Stimulated activated CD8-positive, alpha-beta memory T cell treated with anti-CD3 and anti-CD28 coated beads, Interleukin-7, amount 100 ng/mL, for 1 hour (primary cell): ENCODE measurements at regions not wholly inside any gene's neighbourhood (a gene's known extent, or its start where the extent isn't known, plus 50 kb on each side); places are given as distances from the start of the nearest gene placed in this dataset.
"Not testable (repeated sequence)": the region's sequence is repeated elsewhere in the genome, so short reads cannot be mapped to it uniquely, and the experiment has no call there.

Experiments used
- DNase-seq, 2 donors: peaks; one replicate each; pipeline ENCODE4 v3.0.0-alpha.2; 2020; ENCODE audit warnings: low read depth in 2 of 2

- DNase-seq: no peak
Observed at GRCh38 chr6:102774326-102774725, 1380.8 kb downstream of the GRIK2 start.

- DNase-seq: no peak
Observed at GRCh38 chr6:102773636-102774035, 1380.1 kb downstream of the GRIK2 start.

GRCh38 chr6:102766963-102767362 lies 1373.5 kb downstream of the GRIK2 start:
- DNase-seq: no peak

- no peak for DNase-seq
Observed at GRCh38 chr6:102764317-102764716, 1370.8 kb downstream of the GRIK2 start.

- DNase-seq: no peak
Observed at GRCh38 chr6:102763891-102764290, 1370.4 kb downstream of the GRIK2 start.

GRCh38 chr6:102761872-102762271 lies 1368.4 kb downstream of the GRIK2 start:
- no peak for DNase-seq

- DNase-seq: no peak
Observed at GRCh38 chr6:102759415-102759814, 1365.9 kb downstream of the GRIK2 start.

- not testable (repeated sequence) for DNase-seq
Observed at GRCh38 chr6:102758536-102758935, 1365.0 kb downstream of the GRIK2 start.

- no peak for DNase-seq
Observed at GRCh38 chr6:102749210-102749971, 1355.9 kb downstream of the GRIK2 start.

- no peak for DNase-seq
Observed at GRCh38 chr6:102746941-102747340, 1353.4 kb downstream of the GRIK2 start.

GRCh38 chr6:102742754-102743356 lies 1349.3 kb downstream of the GRIK2 start:
- no peak for DNase-seq

- no peak for DNase-seq
Observed at GRCh38 chr6:102742028-102742427, 1348.5 kb downstream of the GRIK2 start.

- DNase-seq: no peak
Observed at GRCh38 chr6:102736941-102737368, 1343.4 kb downstream of the GRIK2 start.

- no peak for DNase-seq
Observed at GRCh38 chr6:102732898-102733297, 1339.4 kb downstream of the GRIK2 start.

- not testable (repeated sequence) for DNase-seq
Observed at GRCh38 chr6:102722086-102722485, 1328.6 kb downstream of the GRIK2 start.

GRCh38 chr6:102717737-102718456 lies 1324.4 kb downstream of the GRIK2 start:
- no peak for DNase-seq

GRCh38 chr6:102717252-102717651 lies 1323.7 kb downstream of the GRIK2 start:
- no peak for DNase-seq

GRCh38 chr6:102701019-102701418 lies 1307.5 kb downstream of the GRIK2 start:
- no peak for DNase-seq

GRCh38 chr6:102686461-102686860 lies 1293.0 kb downstream of the GRIK2 start:
- DNase-seq: no peak

GRCh38 chr6:102680413-102680812 lies 1286.9 kb downstream of the GRIK2 start:
- DNase-seq: no peak

- DNase-seq: no peak
Observed at GRCh38 chr6:102679865-102680264, 1286.4 kb downstream of the GRIK2 start.

GRCh38 chr6:102677225-102677624 lies 1283.7 kb downstream of the GRIK2 start:
- no peak for DNase-seq

- no peak for DNase-seq
Observed at GRCh38 chr6:102670735-102671134, 1277.2 kb downstream of the GRIK2 start.
